Stimulated activated naive CD8-positive, alpha-beta T cell treated with anti-CD3 and anti-CD28 coated beads, Interleukin-15, amount 100 ng/mL, for 72 hours (primary cell): ENCODE measurements at regions not wholly inside any gene's neighbourhood (a gene's known extent, or its start where the extent isn't known, plus 50 kb on each side); places are given as distances from the start of the nearest gene placed in this dataset.

Experiments used
- ATAC-seq: fragments of 150-1000 bp; cut with Tn5 transposase; 2 replicates; pipeline ENCODE4 v1.10.0; 2021; ENCODE audit warnings: mild to moderate bottlenecking, moderate library complexity
- DNase-seq, 2 donors: peaks; one replicate each; pipeline ENCODE4 v3.0.0; 2021 to 2022
- H3K27ac Mint-ChIP-seq, 2 donors: one replicate each; pipeline ENCODE4 v1.8.0; 2022; ENCODE audit warnings: mild to moderate bottlenecking in 2 of 2, mixed read lengths in 2 of 2, moderate library complexity in 2 of 2
- H3K27me3 Mint-ChIP-seq: one replicate; pipeline ENCODE4 v1.8.0; 2022; ENCODE audit warnings: mixed read lengths
- H3K4me1 Mint-ChIP-seq: one replicate; pipeline ENCODE4 v1.8.0; 2022; ENCODE audit warnings: mild to moderate bottlenecking, mixed read lengths
- H3K4me3 Mint-ChIP-seq, 2 donors: one replicate each; pipeline ENCODE4 v1.8.0; 2022; ENCODE audit warnings: mild to moderate bottlenecking in 2 of 2, mixed read lengths in 2 of 2, moderate library complexity in 1 of 2
- H3K9me3 Mint-ChIP-seq, 2 donors: one replicate each; pipeline ENCODE4 v1.8.0; 2022; ENCODE audit warnings: mixed read lengths in 2 of 2

GRCh38 chr6:143621876-143622605 lies 55.7 kb upstream of the PHACTR2 start:
- Mint-ChIP-seq H3K9me3 (no peaks in the 10 kb centered on the region), H3K4me1 (peaks cover 12% of the 10 kb centered on the region), H3K27me3 (peaks cover 11% of the 10 kb centered on the region), H3K4me3 (no peak overlapping the region), H3K27ac (no peak overlapping the region)
- ATAC-seq: no peak
- no peak for DNase-seq

- no peak overlapping the region for H3K4me3 Mint-ChIP-seq
These were observed 56.4 kb upstream of the PHACTR2 start for GRCh38 chr6:143621159-143621873.

GRCh38 chr6:143620447-143620846 lies 57.3 kb upstream of the PHACTR2 start:
- DNase-seq (no peak), ATAC-seq (no peak)
- Mint-ChIP-seq H3K27me3 (peaks cover 11% of the 10 kb centered on the region), H3K4me3 (no peak overlapping the region), H3K4me1 (peaks cover 18% of the 10 kb centered on the region), H3K27ac (no peak overlapping the region), H3K9me3 (no peaks in the 10 kb centered on the region)

More at GRCh38 chr6:143621159-143621873, 56.4 kb upstream of the PHACTR2 start:
- Mint-ChIP-seq H3K27ac (no peak overlapping the region), H3K4me1 (peaks cover 15% of the 10 kb centered on the region), H3K9me3 (no peaks in the 10 kb centered on the region), H3K27me3 (peaks cover 11% of the 10 kb centered on the region)
- no peak for DNase-seq
- no peak for ATAC-seq

GRCh38 chr6:143619824-143620401 lies 57.9 kb upstream of the PHACTR2 start:
- no peak overlapping the region for H3K4me3 Mint-ChIP-seq
- H3K9me3 Mint-ChIP-seq: no peaks in the 10 kb centered on the region
- no peak for ATAC-seq
- H3K27ac Mint-ChIP-seq: no peak overlapping the region
- peaks cover 20% of the 10 kb centered on the region for H3K4me1 Mint-ChIP-seq
- no peak for DNase-seq
- peaks cover 11% of the 10 kb centered on the region for H3K27me3 Mint-ChIP-seq

GRCh38 chr6:143616741-143617140 lies 61.0 kb upstream of the PHACTR2 start:
- Mint-ChIP-seq H3K4me3 (no peak overlapping the region), H3K27me3 (peaks cover 11% of the 10 kb centered on the region), H3K9me3 (no peaks in the 10 kb centered on the region), H3K27ac (no peak overlapping the region), H3K4me1 (peaks cover 22% of the 10 kb centered on the region)
- no peak for ATAC-seq
- DNase-seq: no peak

- H3K27me3 Mint-ChIP-seq: peaks cover 11% of the 10 kb centered on the region
- peak; percentile 85 for ATAC-seq
- peaks cover 20% of the 10 kb centered on the region for H3K4me1 Mint-ChIP-seq
- H3K9me3 Mint-ChIP-seq: no peaks in the 10 kb centered on the region
- DNase-seq: no peak
- H3K4me3 Mint-ChIP-seq: no peak overlapping the region
- no peak overlapping the region for H3K27ac Mint-ChIP-seq
These were observed 62.0 kb upstream of the PHACTR2 start for GRCh38 chr6:143615785-143616184.

GRCh38 chr6:143614235-143614634 lies 63.5 kb upstream of the PHACTR2 start:
- Mint-ChIP-seq H3K27me3 (peaks cover 9% of the 10 kb centered on the region), H3K27ac (no peak overlapping the region), H3K4me3 (no peak overlapping the region), H3K9me3 (no peaks in the 10 kb centered on the region), H3K4me1 (peaks cover 20% of the 10 kb centered on the region)
- DNase-seq: no peak
- no peak for ATAC-seq

- Mint-ChIP-seq H3K27ac (no peak overlapping the region), H3K9me3 (no peaks in the 10 kb centered on the region), H3K4me3 (no peak overlapping the region), H3K27me3 (peaks cover 4% of the 10 kb centered on the region), H3K4me1 (peaks cover 20% of the 10 kb centered on the region)
- no peak for DNase-seq
- ATAC-seq: no peak
These were observed 64.0 kb upstream of the PHACTR2 start for GRCh38 chr6:143613749-143614148.

GRCh38 chr6:143612186-143612585 lies 65.6 kb upstream of the PHACTR2 start:
- peaks cover 20% of the 10 kb centered on the region for H3K4me1 Mint-ChIP-seq
- H3K9me3 Mint-ChIP-seq: no peaks in the 10 kb centered on the region
- H3K4me3 Mint-ChIP-seq: no peak overlapping the region
- DNase-seq: no peak
- no peak for ATAC-seq
- no peaks in the 10 kb centered on the region for H3K27me3 Mint-ChIP-seq
- H3K27ac Mint-ChIP-seq: no peak overlapping the region

GRCh38 chr6:143611580-143611979 lies 66.2 kb upstream of the PHACTR2 start:
- DNase-seq: no peak
- H3K4me1 Mint-ChIP-seq: peaks cover 19% of the 10 kb centered on the region
- H3K9me3 Mint-ChIP-seq: no peaks in the 10 kb centered on the region
- ATAC-seq: no peak
- H3K27ac Mint-ChIP-seq: no peak overlapping the region
- H3K27me3 Mint-ChIP-seq: no peaks in the 10 kb centered on the region
- H3K4me3 Mint-ChIP-seq: no peak overlapping the region

- Mint-ChIP-seq H3K9me3 (no peaks in the 10 kb centered on the region), H3K4me1 (peaks cover 7% of the 10 kb centered on the region), H3K4me3 (no peak overlapping the region), H3K27me3 (no peaks in the 10 kb centered on the region), H3K27ac (no peak overlapping the region)
- ATAC-seq (no peak), DNase-seq (no peak)
These were observed 67.8 kb upstream of the PHACTR2 start for GRCh38 chr6:143609972-143610371.

GRCh38 chr6:143609501-143609900 lies 68.3 kb upstream of the PHACTR2 start:
- DNase-seq (no peak), ATAC-seq (no peak)
- no peak overlapping the region for H3K27ac Mint-ChIP-seq
- H3K27me3 Mint-ChIP-seq: no peaks in the 10 kb centered on the region
- no peak overlapping the region for H3K4me3 Mint-ChIP-seq
- no peaks in the 10 kb centered on the region for H3K9me3 Mint-ChIP-seq
- peaks cover 3% of the 10 kb centered on the region for H3K4me1 Mint-ChIP-seq

GRCh38 chr6:143608906-143609305 lies 68.9 kb upstream of the PHACTR2 start:
- H3K4me3 Mint-ChIP-seq: no peak overlapping the region
- H3K9me3 Mint-ChIP-seq: no peaks in the 10 kb centered on the region
- H3K4me1 Mint-ChIP-seq: no peaks in the 10 kb centered on the region
- H3K27ac Mint-ChIP-seq: no peak overlapping the region
- ATAC-seq: no peak
- H3K27me3 Mint-ChIP-seq: no peaks in the 10 kb centered on the region
- no peak for DNase-seq

GRCh38 chr6:143607974-143608373 lies 69.8 kb upstream of the PHACTR2 start:
- no peaks in the 10 kb centered on the region for H3K4me1 Mint-ChIP-seq
- DNase-seq (no peak), ATAC-seq (no peak)
- H3K27ac Mint-ChIP-seq: no peak overlapping the region
- H3K27me3 Mint-ChIP-seq: no peaks in the 10 kb centered on the region
- H3K4me3 Mint-ChIP-seq: no peak overlapping the region
- no peaks in the 10 kb centered on the region for H3K9me3 Mint-ChIP-seq

- Mint-ChIP-seq H3K9me3 (no peaks in the 10 kb centered on the region), H3K4me1 (no peaks in the 10 kb centered on the region), H3K27ac (no peak overlapping the region), H3K27me3 (no peaks in the 10 kb centered on the region), H3K4me3 (no peak overlapping the region)
- no peak for ATAC-seq
- DNase-seq: no peak
These were observed 70.6 kb upstream of the PHACTR2 start for GRCh38 chr6:143607168-143607567.

- no peak for ATAC-seq
- Mint-ChIP-seq H3K9me3 (no peaks in the 10 kb centered on the region), H3K4me3 (no peak overlapping the region), H3K27me3 (no peaks in the 10 kb centered on the region), H3K27ac (no peak overlapping the region), H3K4me1 (no peaks in the 10 kb centered on the region)
- DNase-seq: no peak
These were observed 71.8 kb upstream of the PHACTR2 start for GRCh38 chr6:143605906-143606521.
